Prostate gland (tissue), 2 donors: ENCODE measurements at regions not wholly inside any gene's neighbourhood (a gene's known extent, or its start where the extent isn't known, plus 50 kb on each side); places are given as distances from the start of the nearest gene placed in this dataset.

Source experiments
- CTCF ChIP-seq, 4 experiments: fragments of 200-600 bp in 2 of 4; fragments of 450-650 bp in 2 of 4; sonication (generic) in 2 of 4; IDR thresholded peaks; 1 replicate in 3 of 4; 2 replicates in 1 of 4; pipeline ENCODE4 v1.5.1; 2016 to 2019; ENCODE audit warnings: antibody characterized with exemption in 4 of 4, mild to moderate bottlenecking in 2 of 4, moderate library complexity in 2 of 4
- POLR2AphosphoS5 ChIP-seq: sonication (generic); formaldehyde crosslinking; IDR thresholded peaks from one replicate; pipeline ENCODE4 v1.6.1; 2017; ENCODE audit warnings: antibody characterized with exemption

- TF ChIP-seq CTCF (IDR thresholded peaks at IDR 0.05) (no peak), POLR2AphosphoS5 (no peak)
Observed at GRCh38 chr7:145106001-145106400, 270.1 kb upstream of the TPK1 start.
